ENCODE measurements at regions not wholly inside any gene's neighbourhood (a gene's known extent, or its start where the extent isn't known, plus 50 kb on each side); places are given as distances from the start of the nearest gene placed in this dataset.

- TF ChIP-seq POLR2A (IDR thresholded peaks at IDR 0.05) (no peak), CTCF (IDR thresholded peaks at IDR 0.05) (no peak)
- Histone ChIP-seq H3K4me3 (no peak overlapping the region), H3K27ac (no peak overlapping the region), H3K27me3 (no peaks in the 10 kb centered on the region), H3K36me3 (replicated peaks in 1 of 2) (no peaks in the 10 kb centered on the region), H3K4me1 (replicated peaks in 1 of 2) (no peaks in the 10 kb centered on the region), H3K9me3 (replicated peaks in 1 of 3) (no peaks in the 10 kb centered on the region)
- intact Hi-C loops (cut with DNase I), result no loop called here
- WGBS, 4 donors, result 81 to 87% (median 82%) methylated on average over 13 of the region's 13 CpGs
- no peak for DNase-seq
Measured at GRCh38 chr2:10995366-10995970, 83.7 kb downstream of the KCNF1 start.

GRCh38 chr2:11004199-11004598, 92.5 kb downstream of the KCNF1 start:
- 83 to 94% (median 89%) methylated on average over 3 of the region's 3 CpGs for WGBS, 4 donors
- H3K36me3 ChIP-seq (replicated peaks in 1 of 2), result no peaks in the 10 kb centered on the region
- no peaks in the 10 kb centered on the region for H3K27me3 ChIP-seq

GRCh38 chr2:11005032-11005431, 93.3 kb downstream of the KCNF1 start:
- Histone ChIP-seq H3K36me3 (replicated peaks in 1 of 2) (no peaks in the 10 kb centered on the region), H3K9me3 (replicated peaks in 1 of 3) (no peaks in the 10 kb centered on the region), H3K4me1 (replicated peaks in 1 of 2) (no peaks in the 10 kb centered on the region), H3K27me3 (no peaks in the 10 kb centered on the region), H3K27ac (no peak overlapping the region), H3K4me3 (no peak overlapping the region)
- WGBS, 4 donors, result 80 to 84% (median 81%) methylated on average over 5 of the region's 5 CpGs
- intact Hi-C loops (cut with DNase I), result no loop called here
- no peak for DNase-seq
- TF ChIP-seq POLR2A (IDR thresholded peaks at IDR 0.05) (no peak), CTCF (IDR thresholded peaks at IDR 0.05) (no peak)

More at GRCh38 chr2:11004199-11004598, 92.5 kb downstream of the KCNF1 start:
- TF ChIP-seq CTCF (IDR thresholded peaks at IDR 0.05) (no peak), POLR2A (IDR thresholded peaks at IDR 0.05) (no peak)
- H3K27ac ChIP-seq, result no peak overlapping the region
- H3K4me1 ChIP-seq (replicated peaks in 1 of 2), result no peaks in the 10 kb centered on the region
- DNase-seq, result no peak
- H3K4me3 ChIP-seq, result no peak overlapping the region
- intact Hi-C loops (cut with DNase I), result no loop called here
- H3K9me3 ChIP-seq (replicated peaks in 1 of 3), result no peaks in the 10 kb centered on the region

- no peaks in the 10 kb centered on the region for H3K9me3 ChIP-seq (replicated peaks in 1 of 3)
- H3K27ac ChIP-seq, result no peak overlapping the region
- TF ChIP-seq POLR2A (IDR thresholded peaks at IDR 0.05) (no peak), CTCF (IDR thresholded peaks at IDR 0.05) (no peak)
- no peaks in the 10 kb centered on the region for H3K4me1 ChIP-seq (replicated peaks in 1 of 2)
- H3K4me3 ChIP-seq, result no peak overlapping the region
- intact Hi-C loops (cut with DNase I), result no loop called here
- WGBS, 4 donors, result 66 to 72% (median 70%) methylated on average over 8 of the region's 8 CpGs
- H3K36me3 ChIP-seq (replicated peaks in 1 of 2), result no peaks in the 10 kb centered on the region
- DNase-seq, result no peak
- H3K27me3 ChIP-seq, result no peaks in the 10 kb centered on the region
Measured at GRCh38 chr2:11006191-11006590, 94.5 kb downstream of the KCNF1 start.

Measured in adrenal gland (tissue), 9 donors.